GM12873 (cell line): ENCODE measurements at regions not wholly inside any gene's neighbourhood (a gene's known extent, or its start where the extent isn't known, plus 50 kb on each side); places are given as distances from the start of the nearest gene placed in this dataset.

Experiments
- TF ChIP-seq, protein P1 (sequence below): IDR thresholded peaks from 2 replicates; pipeline ENCODE4 v1.5.1; 2012; ENCODE audit warnings: low read depth, mild to moderate bottlenecking, moderate library complexity, low read length, control low read depth; ENCODE audit not compliant: insufficient read depth; ENCODE audit errors: missing control alignments

DNA sequence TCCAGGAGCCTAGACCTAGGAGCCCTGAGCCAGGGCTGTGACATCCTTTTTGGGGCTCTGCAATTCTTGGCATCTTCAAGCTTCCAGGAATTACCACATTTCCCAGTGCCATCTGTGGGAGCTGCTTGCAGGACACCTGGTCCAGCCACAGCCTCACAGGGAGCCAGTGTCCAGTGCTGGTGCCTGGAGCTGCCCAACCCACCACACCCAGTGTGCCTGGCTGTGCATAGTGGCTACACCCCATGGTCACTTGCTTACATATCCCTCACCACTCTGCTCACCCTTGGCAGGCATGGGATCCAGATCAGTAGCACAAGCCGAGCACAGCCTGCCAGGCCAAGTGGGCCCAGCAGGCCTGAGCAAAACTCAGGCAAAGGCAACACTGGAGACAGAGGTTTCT, 2151.4 kb upstream of the PCDH20 start:
- TF ChIP-seq, protein P1, sequence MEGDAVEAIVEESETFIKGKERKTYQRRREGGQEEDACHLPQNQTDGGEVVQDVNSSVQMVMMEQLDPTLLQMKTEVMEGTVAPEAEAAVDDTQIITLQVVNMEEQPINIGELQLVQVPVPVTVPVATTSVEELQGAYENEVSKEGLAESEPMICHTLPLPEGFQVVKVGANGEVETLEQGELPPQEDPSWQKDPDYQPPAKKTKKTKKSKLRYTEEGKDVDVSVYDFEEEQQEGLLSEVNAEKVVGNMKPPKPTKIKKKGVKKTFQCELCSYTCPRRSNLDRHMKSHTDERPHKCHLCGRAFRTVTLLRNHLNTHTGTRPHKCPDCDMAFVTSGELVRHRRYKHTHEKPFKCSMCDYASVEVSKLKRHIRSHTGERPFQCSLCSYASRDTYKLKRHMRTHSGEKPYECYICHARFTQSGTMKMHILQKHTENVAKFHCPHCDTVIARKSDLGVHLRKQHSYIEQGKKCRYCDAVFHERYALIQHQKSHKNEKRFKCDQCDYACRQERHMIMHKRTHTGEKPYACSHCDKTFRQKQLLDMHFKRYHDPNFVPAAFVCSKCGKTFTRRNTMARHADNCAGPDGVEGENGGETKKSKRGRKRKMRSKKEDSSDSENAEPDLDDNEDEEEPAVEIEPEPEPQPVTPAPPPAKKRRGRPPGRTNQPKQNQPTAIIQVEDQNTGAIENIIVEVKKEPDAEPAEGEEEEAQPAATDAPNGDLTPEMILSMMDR = no peak

DNA sequence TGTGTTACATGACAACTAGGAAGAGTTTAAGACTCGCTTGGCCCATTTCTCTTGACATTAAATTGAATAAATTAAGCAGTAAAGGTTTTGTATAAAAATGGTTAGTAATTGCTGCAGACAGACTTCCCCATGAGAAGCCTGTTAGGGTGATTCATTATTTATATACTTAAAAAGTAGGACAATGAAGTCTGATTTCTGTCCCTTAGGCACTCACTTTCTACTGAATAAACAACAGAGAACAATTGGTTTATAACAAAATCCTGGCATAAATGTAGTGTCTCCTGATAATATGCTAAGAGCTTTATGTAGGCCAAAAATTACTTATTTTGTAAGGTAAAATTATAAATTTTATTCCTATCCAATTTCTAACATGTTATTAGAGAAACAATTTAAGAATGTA, 2138.5 kb upstream of the PCDH20 start:
- TF ChIP-seq, protein P1 = no peak

DNA sequence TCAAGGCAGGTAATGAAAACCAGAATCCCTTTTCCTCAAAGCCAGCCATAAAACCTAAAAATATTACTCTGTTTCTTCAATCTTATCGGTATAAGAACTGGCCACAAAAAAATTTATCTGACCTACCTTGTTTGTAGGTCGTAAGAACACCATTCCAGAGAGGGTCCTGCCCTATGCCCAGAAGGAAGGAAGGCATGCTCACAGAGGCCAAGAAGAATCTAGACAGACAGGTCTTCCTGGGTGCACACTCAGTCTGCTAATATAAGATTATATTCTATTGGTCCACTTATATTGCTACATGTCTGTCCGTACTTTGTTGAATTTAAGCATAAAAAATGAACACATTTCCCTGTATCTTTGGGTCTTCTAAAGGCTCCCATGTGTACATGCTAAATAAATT, 2136.1 kb upstream of the PCDH20 start:
- TF ChIP-seq, protein P1 = no peak

DNA sequence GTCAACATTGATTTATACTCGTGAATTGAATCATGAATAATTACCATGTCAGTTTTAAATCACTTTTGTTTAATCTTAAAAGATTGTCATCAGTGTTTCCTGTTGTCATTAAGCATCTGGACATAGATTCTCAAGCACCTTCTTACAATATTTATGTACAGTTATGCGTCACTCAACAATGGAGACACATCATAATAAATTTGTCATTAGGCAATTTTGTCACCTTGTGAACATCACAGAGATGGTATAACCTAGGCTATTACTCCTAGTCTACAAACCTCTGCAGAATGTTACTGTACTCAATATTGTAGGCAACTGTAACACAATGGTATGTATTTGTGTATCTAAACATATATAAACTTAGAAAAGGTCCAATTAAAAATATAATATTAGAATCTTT, 2130.9 kb upstream of the PCDH20 start:
- TF ChIP-seq, protein P1 = no peak

DNA sequence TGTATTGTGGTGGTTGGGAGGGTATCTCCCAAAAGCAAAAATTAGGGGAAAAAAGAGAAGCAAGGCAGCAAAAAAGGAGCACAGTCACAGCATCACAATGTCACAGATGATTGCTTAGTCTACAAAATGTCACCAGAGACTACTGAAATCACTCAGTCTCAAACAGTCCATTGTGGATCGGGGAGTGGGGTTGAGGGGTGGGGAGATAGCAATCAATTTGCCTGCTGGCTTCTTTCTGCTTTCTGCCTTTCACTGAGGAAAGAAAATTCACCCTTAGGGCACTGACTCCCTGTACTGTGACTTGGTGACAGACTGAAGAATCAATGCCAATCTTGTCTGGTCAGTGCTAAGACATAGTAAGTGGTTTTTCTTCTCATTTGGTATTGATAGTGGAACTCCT, 2127.1 kb upstream of the PCDH20 start:
- TF ChIP-seq, protein P1 = no peak

DNA sequence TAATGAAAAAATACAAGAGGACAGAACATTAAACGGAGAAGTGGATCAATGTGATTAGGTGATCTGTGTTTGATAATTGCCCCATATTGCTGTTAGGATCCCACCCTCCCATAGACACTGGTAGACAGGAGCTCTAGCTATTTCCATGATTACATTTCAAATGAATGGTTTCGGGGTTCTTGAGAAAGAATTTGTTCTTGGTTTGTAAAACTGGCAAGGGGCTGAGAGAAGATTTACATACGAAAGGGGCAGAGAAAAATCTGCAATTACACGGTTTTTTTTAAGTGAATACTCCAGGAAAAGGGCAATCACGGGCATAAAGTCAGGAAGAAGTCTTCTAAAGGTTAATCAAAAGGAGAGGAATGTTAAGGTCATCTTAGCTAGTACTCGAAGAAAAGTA, 2125.7 kb upstream of the PCDH20 start:
- TF ChIP-seq, protein P1 = no peak

DNA sequence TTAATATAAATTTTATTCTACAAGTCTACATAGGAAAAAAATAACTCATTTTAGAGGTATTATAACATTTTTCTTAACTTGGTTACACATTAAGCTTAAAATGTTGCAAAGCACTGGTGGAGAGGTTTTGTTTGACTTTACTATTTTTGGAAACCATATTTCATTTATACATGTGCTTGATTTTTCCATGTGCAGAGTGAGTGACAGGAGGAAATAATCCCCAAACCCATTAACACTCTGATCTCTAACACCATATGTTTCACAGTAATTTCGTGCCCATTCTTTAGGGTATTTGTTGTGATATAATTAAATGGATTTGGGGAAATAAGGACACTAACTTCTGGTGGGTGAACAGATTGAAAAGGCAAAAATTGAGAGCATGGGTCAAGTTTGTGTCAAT, 2124.4 kb upstream of the PCDH20 start:
- TF ChIP-seq, protein P1 = no peak
